Stimulated activated CD4-positive, alpha-beta T cell treated with anti-CD3 and anti-CD28 coated beads, Interleukin-4, amount 100 ng/mL, for 48 hours (primary cell): ENCODE measurements at regions not wholly inside any gene's neighbourhood (a gene's known extent, or its start where the extent isn't known, plus 50 kb on each side); places are given as distances from the start of the nearest gene placed in this dataset.

ENCODE experiments used
- DNase-seq, 2 donors: peaks; one replicate each; pipeline ENCODE4 v3.0.0-alpha.2; 2020; ENCODE audit warnings: low read depth in 2 of 2

- DNase-seq = no peak
Observed at GRCh38 chr4:126843492-126844067, 789.2 kb upstream of the INTU start.

GRCh38 chr4:126850286-126850685 lies 782.5 kb upstream of the INTU start:
- no peak for DNase-seq

GRCh38 chr4:126851391-126851790 lies 781.4 kb upstream of the INTU start:
- no peak for DNase-seq

- no peak for DNase-seq
Observed at GRCh38 chr4:126853715-126854114, 779.0 kb upstream of the INTU start.

GRCh38 chr4:126856906-126857305 lies 775.9 kb upstream of the INTU start:
- no peak for DNase-seq

GRCh38 chr4:126859314-126859713 lies 773.4 kb upstream of the INTU start:
- no peak for DNase-seq

- DNase-seq = no peak
Observed at GRCh38 chr4:126859872-126860271, 772.9 kb upstream of the INTU start.

- no peak for DNase-seq
Observed at GRCh38 chr4:126860308-126860707, 772.4 kb upstream of the INTU start.

- DNase-seq = no peak
Observed at GRCh38 chr4:126869967-126870366, 762.8 kb upstream of the INTU start.

- no peak for DNase-seq
Observed at GRCh38 chr4:126871810-126872209, 760.9 kb upstream of the INTU start.

GRCh38 chr4:126874533-126874932 lies 758.2 kb upstream of the INTU start:
- no peak for DNase-seq

- no peak for DNase-seq
Observed at GRCh38 chr4:126888968-126889367, 743.8 kb upstream of the INTU start.

- no peak for DNase-seq
Observed at GRCh38 chr4:126890383-126890782, 742.4 kb upstream of the INTU start.

GRCh38 chr4:126890994-126891393 lies 741.8 kb upstream of the INTU start:
- no peak for DNase-seq

GRCh38 chr4:126894963-126895362 lies 737.8 kb upstream of the INTU start:
- no peak for DNase-seq

GRCh38 chr4:126895988-126896570 lies 736.7 kb upstream of the INTU start:
- DNase-seq = no peak

- DNase-seq = no peak
Observed at GRCh38 chr4:126897038-126897437, 735.7 kb upstream of the INTU start.

- DNase-seq = no peak
Observed at GRCh38 chr4:126898815-126899214, 733.9 kb upstream of the INTU start.

GRCh38 chr4:126899331-126899801 lies 733.4 kb upstream of the INTU start:
- no peak for DNase-seq

- no peak for DNase-seq
Observed at GRCh38 chr4:126906466-126906865, 726.3 kb upstream of the INTU start.

- no peak for DNase-seq
Observed at GRCh38 chr4:126907389-126907788, 725.4 kb upstream of the INTU start.

GRCh38 chr4:126916049-126916625 lies 716.6 kb upstream of the INTU start:
- DNase-seq = no peak

- DNase-seq = no peak
Observed at GRCh38 chr4:126916626-126917140, 716.1 kb upstream of the INTU start.
